ENCODE measurements at regions not wholly inside any gene's neighbourhood (a gene's known extent, or its start where the extent isn't known, plus 50 kb on each side); places are given as distances from the start of the nearest gene placed in this dataset.
A peak's percentile ranks its signal among the peaks of the same experiment; 100 is the strongest.

GRCh38 chr6:81226957-81227356 lies 525.5 kb downstream of the TENT5A start:
- TF ChIP-seq GATA1 (IDR thresholded peaks at IDR 0.05; ENCODE audit: low read depth, low read length) (no peak), POLR2A (IDR thresholded peaks at IDR 0.05; ENCODE audit: low read length) (no peak)
- DNase-seq = no peak

GRCh38 chr6:81216668-81217067 lies 535.8 kb downstream of the TENT5A start:
- TF ChIP-seq POLR2A (IDR thresholded peaks at IDR 0.05; ENCODE audit: low read length) (no peak), GATA1 (IDR thresholded peaks at IDR 0.05; ENCODE audit: low read depth, low read length) (no peak)
- no peak for DNase-seq

- TF ChIP-seq GATA1 (IDR thresholded peaks at IDR 0.05; ENCODE audit: low read depth, low read length) (no peak), POLR2A (IDR thresholded peaks at IDR 0.05; ENCODE audit: low read length) (no peak)
- no peak for DNase-seq
Observed at GRCh38 chr6:81215092-81215432, 537.4 kb downstream of the TENT5A start.

- TF ChIP-seq POLR2A (IDR thresholded peaks at IDR 0.05; ENCODE audit: low read length) = no peak
- no peak for TF ChIP-seq GATA1 (IDR thresholded peaks at IDR 0.05; ENCODE audit: low read depth, low read length)
- no peak for DNase-seq
Observed at GRCh38 chr6:81214414-81215091, 537.9 kb downstream of the TENT5A start.

- TF ChIP-seq POLR2A (IDR thresholded peaks at IDR 0.05; ENCODE audit: low read length) (no peak), GATA1 (IDR thresholded peaks at IDR 0.05; ENCODE audit: low read depth, low read length) (no peak)
- no peak for DNase-seq
Observed at GRCh38 chr6:81204731-81205130, 547.8 kb downstream of the TENT5A start.

- TF ChIP-seq GATA1 (IDR thresholded peaks at IDR 0.05; ENCODE audit: low read depth, low read length) (no peak), POLR2A (IDR thresholded peaks at IDR 0.05; ENCODE audit: low read length) (no peak)
- no peak for DNase-seq
Observed at GRCh38 chr6:81194374-81194773, 558.1 kb downstream of the TENT5A start.

GRCh38 chr6:81172056-81172740 lies 580.3 kb downstream of the TENT5A start:
- DNase-seq = no peak
- TF ChIP-seq POLR2A (IDR thresholded peaks at IDR 0.05; ENCODE audit: low read length) (no peak), GATA1 (IDR thresholded peaks at IDR 0.05; ENCODE audit: low read depth, low read length) (no peak)

GRCh38 chr6:81169166-81169565 lies 583.3 kb downstream of the TENT5A start:
- no peak for DNase-seq
- TF ChIP-seq GATA1 (IDR thresholded peaks at IDR 0.05; ENCODE audit: low read depth, low read length) = no peak
- no peak for TF ChIP-seq POLR2A (IDR thresholded peaks at IDR 0.05; ENCODE audit: low read length)

GRCh38 chr6:81166770-81167169 lies 585.7 kb downstream of the TENT5A start:
- DNase-seq = no peak
- no peak for TF ChIP-seq POLR2A (IDR thresholded peaks at IDR 0.05; ENCODE audit: low read length)
- no peak for TF ChIP-seq GATA1 (IDR thresholded peaks at IDR 0.05; ENCODE audit: low read depth, low read length)

GRCh38 chr6:81158956-81159355 lies 593.5 kb downstream of the TENT5A start:
- no peak for DNase-seq
- no peak for TF ChIP-seq GATA1 (IDR thresholded peaks at IDR 0.05; ENCODE audit: low read depth, low read length)
- no peak for TF ChIP-seq POLR2A (IDR thresholded peaks at IDR 0.05; ENCODE audit: low read length)

GRCh38 chr6:81148751-81149150 lies 603.7 kb downstream of the TENT5A start:
- TF ChIP-seq GATA1 (IDR thresholded peaks at IDR 0.05; ENCODE audit: low read depth, low read length) = no peak
- no peak for TF ChIP-seq POLR2A (IDR thresholded peaks at IDR 0.05; ENCODE audit: low read length)

GRCh38 chr6:81145506-81145905 lies 607.0 kb downstream of the TENT5A start:
- TF ChIP-seq GATA1 (IDR thresholded peaks at IDR 0.05; ENCODE audit: low read depth, low read length) (no peak), POLR2A (IDR thresholded peaks at IDR 0.05; ENCODE audit: low read length) (no peak)
- DNase-seq = no peak

More at GRCh38 chr6:81148751-81149150, 603.7 kb downstream of the TENT5A start:
- DNase-seq = no peak

- TF ChIP-seq POLR2A (IDR thresholded peaks at IDR 0.05; ENCODE audit: low read length) = no peak
- TF ChIP-seq GATA1 (IDR thresholded peaks at IDR 0.05; ENCODE audit: low read depth, low read length) = no peak
- no peak for DNase-seq
Observed at GRCh38 chr6:81144346-81144745, 608.1 kb downstream of the TENT5A start.

- TF ChIP-seq POLR2A (IDR thresholded peaks at IDR 0.05; ENCODE audit: low read length) = no peak
- TF ChIP-seq GATA1 (IDR thresholded peaks at IDR 0.05; ENCODE audit: low read depth, low read length) = no peak
- no peak for DNase-seq
Observed at GRCh38 chr6:81138236-81138635, 614.2 kb downstream of the TENT5A start.

- no peak for TF ChIP-seq POLR2A (IDR thresholded peaks at IDR 0.05; ENCODE audit: low read length)
- no peak for TF ChIP-seq GATA1 (IDR thresholded peaks at IDR 0.05; ENCODE audit: low read depth, low read length)
- DNase-seq = peak; percentile 2 to 27
Observed at GRCh38 chr6:81130969-81131368, 621.5 kb downstream of the TENT5A start.

Measured in erythroblast (primary cell).